Body of pancreas (tissue), 4 donors: ENCODE measurements at regions not wholly inside any gene's neighbourhood (a gene's known extent, or its start where the extent isn't known, plus 50 kb on each side); places are given as distances from the start of the nearest gene placed in this dataset.

Experiments
- POLR2A ChIP-seq, 3 donors: fragments of 450-650 bp; IDR thresholded peaks; one replicate each; pipeline ENCODE4 v1.6.1; 2016; ENCODE audit warnings: antibody characterized with exemption in 3 of 3, mild to moderate bottlenecking in 2 of 3
- TF ChIP-seq, protein P1 (sequence below), 7 experiments: fragments of 450-650 bp in 4 of 7; fragments of 200-600 bp in 3 of 7; sonication (generic) in 3 of 7; IDR thresholded peaks; one replicate each; pipeline ENCODE4 v1.5.1; 2016 to 2019; ENCODE audit warnings: antibody characterized with exemption in 7 of 7

DNA sequence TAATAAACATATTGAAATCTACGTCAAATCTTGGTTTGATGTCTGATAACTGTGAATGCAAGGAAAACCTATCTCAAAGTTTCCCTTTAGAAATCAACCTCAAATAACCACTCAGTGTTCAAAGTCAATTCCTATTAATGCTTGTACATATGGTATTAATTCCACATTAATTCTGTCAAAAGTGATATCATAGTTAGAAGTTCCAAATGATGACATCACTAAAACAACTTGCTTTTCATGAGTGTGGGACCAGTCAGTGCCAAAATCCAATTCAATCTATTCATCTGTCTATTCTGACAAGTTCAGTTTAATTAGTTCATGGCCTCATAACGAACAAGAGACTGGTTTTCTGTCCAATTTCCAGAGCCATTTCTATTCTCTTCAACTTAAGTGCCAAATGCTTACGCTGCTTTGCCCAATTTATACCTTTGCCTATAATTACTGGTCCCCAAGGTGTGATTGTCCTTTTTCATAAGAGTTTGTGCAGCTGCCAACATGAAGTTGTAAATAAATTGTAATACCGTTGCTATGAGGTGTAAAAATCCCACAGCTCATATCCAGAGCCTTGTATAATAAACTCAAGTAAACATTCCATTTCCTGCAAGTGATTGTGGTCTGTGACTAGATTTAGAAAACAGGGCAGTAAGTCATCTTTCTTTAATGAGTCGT lies 476.2 kb downstream of the RAB28 start:
- no peak for TF ChIP-seq POLR2A (IDR thresholded peaks at IDR 0.05)
- TF ChIP-seq, protein P1, sequence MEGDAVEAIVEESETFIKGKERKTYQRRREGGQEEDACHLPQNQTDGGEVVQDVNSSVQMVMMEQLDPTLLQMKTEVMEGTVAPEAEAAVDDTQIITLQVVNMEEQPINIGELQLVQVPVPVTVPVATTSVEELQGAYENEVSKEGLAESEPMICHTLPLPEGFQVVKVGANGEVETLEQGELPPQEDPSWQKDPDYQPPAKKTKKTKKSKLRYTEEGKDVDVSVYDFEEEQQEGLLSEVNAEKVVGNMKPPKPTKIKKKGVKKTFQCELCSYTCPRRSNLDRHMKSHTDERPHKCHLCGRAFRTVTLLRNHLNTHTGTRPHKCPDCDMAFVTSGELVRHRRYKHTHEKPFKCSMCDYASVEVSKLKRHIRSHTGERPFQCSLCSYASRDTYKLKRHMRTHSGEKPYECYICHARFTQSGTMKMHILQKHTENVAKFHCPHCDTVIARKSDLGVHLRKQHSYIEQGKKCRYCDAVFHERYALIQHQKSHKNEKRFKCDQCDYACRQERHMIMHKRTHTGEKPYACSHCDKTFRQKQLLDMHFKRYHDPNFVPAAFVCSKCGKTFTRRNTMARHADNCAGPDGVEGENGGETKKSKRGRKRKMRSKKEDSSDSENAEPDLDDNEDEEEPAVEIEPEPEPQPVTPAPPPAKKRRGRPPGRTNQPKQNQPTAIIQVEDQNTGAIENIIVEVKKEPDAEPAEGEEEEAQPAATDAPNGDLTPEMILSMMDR (IDR thresholded peaks at IDR 0.05): no peak
